ENCODE measurements at regions not wholly inside any gene's neighbourhood (a gene's known extent, or its start where the extent isn't known, plus 50 kb on each side); places are given as distances from the start of the nearest gene placed in this dataset.
A peak's percentile ranks its signal among the peaks of the same experiment; 100 is the strongest.
"Not testable (repeated sequence)": the region's sequence is repeated elsewhere in the genome, so short reads cannot be mapped to it uniquely, and the experiment has no call there.

DNA sequence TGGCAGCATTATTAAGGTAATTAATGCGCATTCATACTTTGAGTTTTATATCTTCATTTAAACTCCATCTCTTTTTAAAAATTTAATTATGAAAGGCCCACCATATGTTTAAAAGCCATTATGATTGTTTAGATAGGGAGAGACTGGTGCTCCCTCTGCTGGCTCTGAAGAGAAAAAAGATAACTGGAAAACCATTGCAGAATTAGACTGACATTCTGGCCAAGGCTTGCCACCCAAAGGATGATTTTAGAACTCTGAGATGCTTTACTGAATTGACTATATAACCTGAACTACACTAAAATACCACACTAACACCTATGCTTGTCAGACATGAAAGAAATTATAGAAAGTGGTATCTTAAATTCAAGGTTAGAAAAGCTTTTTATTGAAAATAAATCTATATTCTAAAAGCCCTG lies 127.6 kb upstream of the SPOPL start:
- peaks cover 6% of the 10 kb centered on the region in 2 donors for H3K4me1 ChIP-seq (ENCODE audit: control insufficient read depth in 1 of 2, low read depth in 2 of 2)
- TF ChIP-seq, protein P1, sequence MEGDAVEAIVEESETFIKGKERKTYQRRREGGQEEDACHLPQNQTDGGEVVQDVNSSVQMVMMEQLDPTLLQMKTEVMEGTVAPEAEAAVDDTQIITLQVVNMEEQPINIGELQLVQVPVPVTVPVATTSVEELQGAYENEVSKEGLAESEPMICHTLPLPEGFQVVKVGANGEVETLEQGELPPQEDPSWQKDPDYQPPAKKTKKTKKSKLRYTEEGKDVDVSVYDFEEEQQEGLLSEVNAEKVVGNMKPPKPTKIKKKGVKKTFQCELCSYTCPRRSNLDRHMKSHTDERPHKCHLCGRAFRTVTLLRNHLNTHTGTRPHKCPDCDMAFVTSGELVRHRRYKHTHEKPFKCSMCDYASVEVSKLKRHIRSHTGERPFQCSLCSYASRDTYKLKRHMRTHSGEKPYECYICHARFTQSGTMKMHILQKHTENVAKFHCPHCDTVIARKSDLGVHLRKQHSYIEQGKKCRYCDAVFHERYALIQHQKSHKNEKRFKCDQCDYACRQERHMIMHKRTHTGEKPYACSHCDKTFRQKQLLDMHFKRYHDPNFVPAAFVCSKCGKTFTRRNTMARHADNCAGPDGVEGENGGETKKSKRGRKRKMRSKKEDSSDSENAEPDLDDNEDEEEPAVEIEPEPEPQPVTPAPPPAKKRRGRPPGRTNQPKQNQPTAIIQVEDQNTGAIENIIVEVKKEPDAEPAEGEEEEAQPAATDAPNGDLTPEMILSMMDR (IDR thresholded peaks at IDR 0.05): peak; percentile 58
- no peak overlapping the region for H3K27ac ChIP-seq
- H3K4me3 ChIP-seq: no peak overlapping the region
- DNase-seq (ENCODE audit: low spot score): no peak
- no peaks in the 10 kb centered on the region for H3K9me3 ChIP-seq
- no peaks in the 10 kb centered on the region for H3K27me3 ChIP-seq (replicated peaks; ENCODE audit: insufficient read depth)
- ATAC-seq (ENCODE audit: insufficient number of reproducible peaks, low FRiP score, low read depth): no peak
- no peaks in the 10 kb centered on the region for H3K36me3 ChIP-seq

DNA sequence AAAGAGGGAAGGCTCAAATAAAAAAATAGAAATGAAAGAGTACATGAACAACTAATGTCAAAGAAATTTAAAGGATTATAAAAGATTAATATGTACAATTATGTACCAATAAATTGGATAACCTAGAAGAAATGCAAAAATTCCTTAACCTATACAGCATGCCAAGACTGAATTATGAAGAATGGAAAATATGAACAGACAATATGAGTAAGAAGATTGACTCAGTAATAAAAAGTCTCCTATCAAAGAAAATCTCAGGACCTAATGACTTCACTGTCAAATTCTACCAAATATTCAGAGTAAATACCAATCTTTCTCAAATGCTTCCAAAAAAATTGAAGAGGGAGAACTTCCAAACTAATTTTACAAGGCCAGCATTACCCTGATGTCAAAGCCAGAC lies 120.2 kb upstream of the SPOPL start:
- H3K9me3 ChIP-seq: no peaks in the 10 kb centered on the region
- H3K27me3 ChIP-seq (replicated peaks; ENCODE audit: insufficient read depth): no peaks in the 10 kb centered on the region
- DNase-seq (ENCODE audit: low spot score) (no peak), ATAC-seq (ENCODE audit: insufficient number of reproducible peaks, low FRiP score, low read depth) (no peak)
- H3K27ac ChIP-seq: no peak overlapping the region
- no peaks in the 10 kb centered on the region for H3K36me3 ChIP-seq
- TF ChIP-seq, protein P1 (IDR thresholded peaks at IDR 0.05): no peak
- H3K4me3 ChIP-seq: no peak overlapping the region
- H3K4me1 ChIP-seq (ENCODE audit: control insufficient read depth in 1 of 2, low read depth in 2 of 2): no peaks in the 10 kb centered on the region

DNA sequence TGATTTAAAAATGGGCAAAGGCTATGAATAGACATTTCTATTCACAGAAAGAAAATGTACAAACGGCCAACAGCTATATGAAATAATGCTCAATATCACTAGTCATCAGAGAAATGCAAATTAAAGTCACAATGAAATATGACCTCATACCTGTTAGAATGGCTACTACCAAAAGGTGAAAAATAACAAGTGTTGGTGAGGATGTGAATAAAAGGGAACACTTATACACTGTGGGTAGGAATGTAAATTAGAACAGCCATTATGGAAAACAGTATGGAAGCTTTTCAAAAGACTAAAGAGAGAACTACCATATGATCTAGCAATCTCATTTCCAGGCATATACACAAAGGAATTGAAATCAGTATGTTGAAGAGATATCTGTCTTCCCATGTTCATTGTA lies 118.9 kb upstream of the SPOPL start:
- Histone ChIP-seq H3K27me3 (replicated peaks; ENCODE audit: insufficient read depth) (no peaks in the 10 kb centered on the region), H3K4me3 (no peak overlapping the region), H3K36me3 (no peaks in the 10 kb centered on the region), H3K9me3 (no peaks in the 10 kb centered on the region), H3K27ac (no peak overlapping the region), H3K4me1 (ENCODE audit: control insufficient read depth in 1 of 2, low read depth in 2 of 2) (no peaks in the 10 kb centered on the region)
- TF ChIP-seq, protein P1 (IDR thresholded peaks at IDR 0.05): no peak
- DNase-seq (ENCODE audit: low spot score) (no peak), ATAC-seq (ENCODE audit: insufficient number of reproducible peaks, low FRiP score, low read depth) (no peak)

DNA sequence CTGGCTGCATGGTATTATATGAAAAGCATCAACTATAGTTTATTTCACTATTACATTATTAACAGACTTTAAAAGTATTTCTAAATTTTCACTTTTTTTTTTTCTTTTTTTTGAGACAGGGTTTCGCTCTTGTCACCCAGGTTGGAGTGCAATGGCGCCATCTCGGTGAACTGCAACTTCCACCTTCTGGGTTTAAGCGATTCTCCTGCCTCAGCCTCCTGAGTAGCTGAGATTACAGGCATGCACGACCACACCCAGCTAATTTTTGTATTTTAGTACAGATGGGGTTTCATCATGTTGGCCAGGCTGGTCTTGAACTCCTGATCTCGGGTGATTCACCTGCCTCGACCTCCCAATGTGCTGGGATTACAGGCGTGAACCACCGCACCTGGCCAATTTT lies 115.4 kb upstream of the SPOPL start:
- H3K27me3 ChIP-seq (replicated peaks; ENCODE audit: insufficient read depth); DNase-seq (ENCODE audit: low spot score); H3K27ac ChIP-seq; H3K4me3 ChIP-seq; ATAC-seq (ENCODE audit: insufficient number of reproducible peaks, low FRiP score, low read depth); H3K36me3 ChIP-seq; H3K4me1 ChIP-seq (ENCODE audit: control insufficient read depth in 1 of 2, low read depth in 2 of 2); H3K9me3 ChIP-seq: not testable (repeated sequence)

- Histone ChIP-seq H3K36me3 (no peaks in the 10 kb centered on the region), H3K27me3 (replicated peaks; ENCODE audit: insufficient read depth) (no peaks in the 10 kb centered on the region), H3K27ac (no peak overlapping the region), H3K4me3 (no peak overlapping the region), H3K9me3 (no peaks in the 10 kb centered on the region), H3K4me1 (ENCODE audit: control insufficient read depth in 1 of 2, low read depth in 2 of 2) (no peaks in the 10 kb centered on the region)
- no peak for ATAC-seq (ENCODE audit: insufficient number of reproducible peaks, low FRiP score, low read depth)
- DNase-seq (ENCODE audit: low spot score): no peak
- TF ChIP-seq, protein P1 (IDR thresholded peaks at IDR 0.05): no peak
Observed at GRCh38 chr2:138389063-138389462, 112.5 kb upstream of the SPOPL start.

DNA sequence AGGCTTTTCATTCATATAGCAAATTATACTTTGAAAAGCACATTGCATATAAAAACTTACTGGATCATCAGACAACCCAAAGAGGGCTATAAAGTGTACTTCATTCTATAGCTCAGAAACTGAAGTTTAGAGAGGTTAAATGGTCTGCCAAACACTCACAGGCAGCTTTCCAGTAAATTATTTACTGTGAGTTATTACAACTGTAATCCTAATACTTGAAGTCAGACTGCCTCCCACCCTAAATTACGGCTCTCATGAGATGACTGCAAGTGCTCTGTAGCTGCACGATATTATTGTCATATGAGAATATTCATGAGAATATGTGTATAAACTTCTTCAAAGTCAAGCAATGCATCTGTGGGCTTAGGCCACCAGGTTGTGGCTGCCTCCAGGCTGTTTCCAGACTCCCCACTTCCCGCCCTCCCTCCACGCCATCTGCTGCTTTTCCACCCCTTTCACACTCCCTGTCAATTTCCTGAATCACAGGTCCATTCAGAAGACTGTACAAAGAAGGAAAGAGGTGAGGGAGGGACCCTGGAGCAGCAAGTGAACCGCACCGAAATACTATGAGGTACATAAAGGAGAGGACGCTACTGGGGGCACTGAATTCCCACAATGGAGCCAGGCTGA lies 111.1 kb upstream of the SPOPL start:
- Histone ChIP-seq H3K27ac (no peak overlapping the region), H3K4me3 (no peak overlapping the region), H3K9me3 (no peaks in the 10 kb centered on the region), H3K27me3 (replicated peaks; ENCODE audit: insufficient read depth) (no peaks in the 10 kb centered on the region), H3K4me1 (ENCODE audit: control insufficient read depth in 1 of 2, low read depth in 2 of 2) (no peaks in the 10 kb centered on the region), H3K36me3 (no peaks in the 10 kb centered on the region)
- no peak for DNase-seq (ENCODE audit: low spot score)
- TF ChIP-seq, protein P1 (IDR thresholded peaks at IDR 0.05): no peak
- ATAC-seq (ENCODE audit: insufficient number of reproducible peaks, low FRiP score, low read depth): no peak
